PC-9 (cell line): ENCODE measurements at regions not wholly inside any gene's neighbourhood (a gene's known extent, or its start where the extent isn't known, plus 50 kb on each side); places are given as distances from the start of the nearest gene placed in this dataset.
A peak's percentile ranks its signal among the peaks of the same experiment; 100 is the strongest.
"Not testable (repeated sequence)": the region's sequence is repeated elsewhere in the genome, so short reads cannot be mapped to it uniquely, and the experiment has no call there.

ENCODE experiments used
- BruUV-seq: library from RNA; stranded (reverse); fragments of 400-500 nt; replicated peaks from 2 replicates; lab custom pipeline; 2021; lab: Mats Ljungman, UMichigan
- CTCF ChIA-PET: fragments of 300-600 bp; sonication (Branson Sonifier 250); formaldehyde crosslinking; loops from one replicate; lab custom pipeline; 2022; ENCODE audit warnings: antibody characterized with exemption; lab: Charles Lee
- POLR2A ChIA-PET: fragments of 300-600 bp; sonication (Branson Sonifier 250); formaldehyde crosslinking; loops from one replicate; lab custom pipeline; 2022; ENCODE audit warnings: antibody characterized with exemption; ENCODE audit not compliant: unreplicated experiment; lab: Charles Lee
- DNase-seq, 2 experiments: peaks; one replicate each; pipeline versions ENCODE4 v3.0.0 to v3.0.0-alpha.2; 2015 to 2022; ENCODE audit warnings: mixed read lengths in 1 of 2
- H2AFZ ChIP-seq: fragments of 200-600 bp; sonication (generic); 2 replicates; pipeline ENCODE4 v1.8.1; 2017; ENCODE audit warnings: antibody characterized with exemption
- H3F3A ChIP-seq: fragments of 200-600 bp; sonication (generic); 2 replicates; pipeline ENCODE4 v1.8.1; 2017; ENCODE audit warnings: antibody characterized with exemption, mild to moderate bottlenecking, low read depth; ENCODE audit not compliant: insufficient read depth
- H3K27ac ChIP-seq: fragments of 200-600 bp; sonication (generic); 2 replicates; pipeline ENCODE4 v1.6.1; 2016; ENCODE audit warnings: mixed run types
- H3K27me3 ChIP-seq: fragments of 200-600 bp; sonication (generic); 2 replicates; pipeline ENCODE4 v1.6.1; 2016; ENCODE audit warnings: low read depth, mixed run types; ENCODE audit not compliant: insufficient read depth
- H3K36me3 ChIP-seq: fragments of 200-600 bp; sonication (generic); 2 replicates; pipeline ENCODE4 v1.6.1; 2016; ENCODE audit warnings: low read depth, mixed run types
- H3K4me1 ChIP-seq: fragments of 200-600 bp; sonication (generic); replicated peaks from 2 replicates; pipeline ENCODE4 v1.6.1; 2016; ENCODE audit warnings: mixed run types; ENCODE audit not compliant: insufficient read depth
- H3K4me2 ChIP-seq: fragments of 200-600 bp; sonication (generic); 2 replicates; pipeline ENCODE4 v1.6.1; 2017; ENCODE audit warnings: mixed run types
- H3K4me3 ChIP-seq: fragments of 200-600 bp; sonication (generic); 2 replicates; pipeline ENCODE4 v1.6.1; 2016; ENCODE audit warnings: mixed run types
- H3K79me2 ChIP-seq: fragments of 200-600 bp; sonication (generic); 2 replicates; pipeline ENCODE4 v1.6.1; 2017; ENCODE audit warnings: low read depth, mixed run types
- H3K9me2 ChIP-seq: fragments of 200-600 bp; sonication (generic); 2 replicates; pipeline ENCODE4 v1.8.1; 2017; ENCODE audit warnings: mild to moderate bottlenecking; ENCODE audit not compliant: insufficient read depth
- H3K9me3 ChIP-seq: fragments of 200-600 bp; sonication (generic); 2 replicates; pipeline ENCODE4 v1.8.1; 2016; ENCODE audit warnings: low read depth; ENCODE audit not compliant: insufficient read depth
- H4K20me1 ChIP-seq: fragments of 200-600 bp; sonication (generic); 2 replicates; pipeline ENCODE4 v1.8.1; 2017; ENCODE audit not compliant: insufficient read depth
- EZH2 ChIP-seq: fragments of 200-600 bp; sonication (generic); IDR thresholded peaks from 2 replicates; pipeline ENCODE4 v1.8.0; 2017; ENCODE audit warnings: antibody characterized with exemption, low read depth
- intact Hi-C: fragments of 100-400 bp; cut with micrococcal nuclease; formaldehyde crosslinking; loops from one replicate; pipeline ENCODE4 v1.10.0; 2022; ENCODE audit not compliant: unreplicated experiment
- TF ChIP-seq, protein P1 (sequence below): fragments of 200-600 bp; sonication (generic); conservative IDR thresholded peaks from 2 replicates; pipeline ENCODE4 v1.6.1; 2017; ENCODE audit warnings: mixed run types, antibody characterized with exemption, mild to moderate bottlenecking, moderate library complexity

DNA sequence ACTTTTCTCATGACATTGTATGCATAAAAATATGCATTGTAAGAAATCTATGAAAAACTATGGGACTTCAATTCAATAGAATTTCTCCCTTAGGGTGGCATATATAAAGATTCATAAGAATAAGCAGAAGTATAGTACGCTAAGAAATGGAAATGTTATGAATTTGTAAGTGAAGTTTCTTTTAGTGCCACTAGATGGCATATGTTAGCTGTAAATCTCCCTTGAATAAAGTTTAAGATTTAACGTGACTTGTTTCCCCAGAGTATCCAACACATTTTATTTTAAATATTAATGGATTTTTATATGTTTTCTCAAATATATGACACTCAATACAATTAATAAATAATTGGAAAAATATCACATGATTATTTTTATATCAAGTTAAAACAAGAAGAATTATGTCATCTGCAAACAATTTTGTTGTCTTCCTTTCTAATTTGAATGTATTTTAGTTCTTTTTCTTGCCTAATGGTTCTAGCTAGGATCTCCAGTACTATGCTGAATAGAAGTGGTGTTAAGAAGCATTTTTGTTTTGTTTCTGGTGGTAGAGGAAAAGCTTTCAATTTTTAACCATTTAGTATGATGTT, 287.2 kb downstream of the HGF start:
- Histone ChIP-seq H2AFZ (no peak overlapping the region), H3F3A (no peaks in the 10 kb centered on the region), H3K9me3 (peaks cover 4% of the 10 kb centered on the region; the same call in 1 of the 2 replicates), H3K9me2 (no peaks in the 10 kb centered on the region), H3K4me3 (no peak overlapping the region), H3K4me2 (no peak overlapping the region), H3K79me2 (no peaks in the 10 kb centered on the region), H3K36me3 (no peaks in the 10 kb centered on the region), H3K27me3 (no peaks in the 10 kb centered on the region), H4K20me1 (no peaks in the 10 kb centered on the region), H3K27ac (no peak overlapping the region), H3K4me1 (no peaks in the 10 kb centered on the region)
- BruUV-seq = no TSS peak
- TF ChIP-seq, protein P1, sequence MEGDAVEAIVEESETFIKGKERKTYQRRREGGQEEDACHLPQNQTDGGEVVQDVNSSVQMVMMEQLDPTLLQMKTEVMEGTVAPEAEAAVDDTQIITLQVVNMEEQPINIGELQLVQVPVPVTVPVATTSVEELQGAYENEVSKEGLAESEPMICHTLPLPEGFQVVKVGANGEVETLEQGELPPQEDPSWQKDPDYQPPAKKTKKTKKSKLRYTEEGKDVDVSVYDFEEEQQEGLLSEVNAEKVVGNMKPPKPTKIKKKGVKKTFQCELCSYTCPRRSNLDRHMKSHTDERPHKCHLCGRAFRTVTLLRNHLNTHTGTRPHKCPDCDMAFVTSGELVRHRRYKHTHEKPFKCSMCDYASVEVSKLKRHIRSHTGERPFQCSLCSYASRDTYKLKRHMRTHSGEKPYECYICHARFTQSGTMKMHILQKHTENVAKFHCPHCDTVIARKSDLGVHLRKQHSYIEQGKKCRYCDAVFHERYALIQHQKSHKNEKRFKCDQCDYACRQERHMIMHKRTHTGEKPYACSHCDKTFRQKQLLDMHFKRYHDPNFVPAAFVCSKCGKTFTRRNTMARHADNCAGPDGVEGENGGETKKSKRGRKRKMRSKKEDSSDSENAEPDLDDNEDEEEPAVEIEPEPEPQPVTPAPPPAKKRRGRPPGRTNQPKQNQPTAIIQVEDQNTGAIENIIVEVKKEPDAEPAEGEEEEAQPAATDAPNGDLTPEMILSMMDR = peak; percentile 76
- no peak for TF ChIP-seq EZH2
- CTCF ChIA-PET = interaction anchor here (0.6 to 0.9 kb wide), 3 partner anchors 18 to 1090 kb away, joined by 4 to 8 read pairs (median 4); no protein-coding TSS in a partner anchor
- DNase-seq = no peak
- intact Hi-C loops = loop anchor here (1.0 to 5.0 kb wide), 2 partner anchors 535 to 1245 kb away; no protein-coding TSS in a partner anchor
- POLR2A ChIA-PET = no interaction called here

GRCh38 chr7:81478664-81479063, 291.2 kb downstream of the HGF start:
- H3K9me3 ChIP-seq = peaks cover 4% of the 10 kb centered on the region; the same call in 1 of the 2 replicates
- POLR2A ChIA-PET = no interaction called here
- intact Hi-C loops = no loop called here
- no peaks in the 10 kb centered on the region for H3F3A ChIP-seq
- no peaks in the 10 kb centered on the region for H3K9me2 ChIP-seq
- no peaks in the 10 kb centered on the region for H3K27me3 ChIP-seq
- no peaks in the 10 kb centered on the region for H3K36me3 ChIP-seq
- no peaks in the 10 kb centered on the region for H3K4me1 ChIP-seq
- H3K79me2 ChIP-seq = no peaks in the 10 kb centered on the region
- peak in 1 of 2 experiments; percentile 65 for DNase-seq
- CTCF ChIA-PET = interaction anchor here (0.6 to 0.7 kb wide), 2 partner anchors 558 to 560 kb away, joined by 7 to 8 read pairs; partner anchors contain the start of gene SEMA3C
- no peak for TF ChIP-seq EZH2
- TF ChIP-seq, protein P1 = no peak
- H3K27ac ChIP-seq = no peak overlapping the region
- no peaks in the 10 kb centered on the region for H4K20me1 ChIP-seq
- no peak overlapping the region for H3K4me3 ChIP-seq
- BruUV-seq = no TSS peak
- H2AFZ ChIP-seq = no peak overlapping the region
- H3K4me2 ChIP-seq = peak overlapping the region; percentile 30; the same call in 1 of the 2 replicates

- H3K79me2 ChIP-seq, DNase-seq, H3K27ac ChIP-seq, intact Hi-C loops, H4K20me1 ChIP-seq, H2AFZ ChIP-seq, H3K27me3 ChIP-seq, H3K36me3 ChIP-seq, POLR2A ChIA-PET, H3F3A ChIP-seq, H3K9me3 ChIP-seq, H3K4me3 ChIP-seq, H3K9me2 ChIP-seq, H3K4me1 ChIP-seq, BruUV-seq: not testable (repeated sequence)
- H3K4me2 ChIP-seq = peak overlapping the region; percentile 30; the same call in 1 of the 2 replicates
- CTCF ChIA-PET = interaction anchor here (0.6 to 0.7 kb wide), 2 partner anchors 559 to 560 kb away, joined by 7 to 8 read pairs; partner anchors contain the start of gene SEMA3C
Measured at GRCh38 chr7:81478201-81478600, 291.6 kb downstream of the HGF start.
